GDM1 (cell line): ENCODE measurements at regions not wholly inside any gene's neighbourhood (a gene's known extent, or its start where the extent isn't known, plus 50 kb on each side); places are given as distances from the start of the nearest gene placed in this dataset.
"Not testable (repeated sequence)": the region's sequence is repeated elsewhere in the genome, so short reads cannot be mapped to it uniquely, and the experiment has no call there.

Experiments
- DNase-seq: peaks from one replicate; lab custom pipeline; 2025; lab: John Stamatoyannopoulos, UW

- peak; percentile 10 for DNase-seq
Measured at GRCh38 chr3:70737666-70738290, 425.3 kb upstream of the MDFIC2 start.

GRCh38 chr3:70736009-70736408, 423.6 kb upstream of the MDFIC2 start:
- no peak for DNase-seq

- DNase-seq, result no peak
Measured at GRCh38 chr3:70734756-70735155, 422.3 kb upstream of the MDFIC2 start.

- DNase-seq, result no peak
Measured at GRCh38 chr3:70731046-70731445, 418.6 kb upstream of the MDFIC2 start.

GRCh38 chr3:70729845-70730244, 417.4 kb upstream of the MDFIC2 start:
- DNase-seq, result no peak

- no peak for DNase-seq
Measured at GRCh38 chr3:70728311-70728710, 415.9 kb upstream of the MDFIC2 start.

- no peak for DNase-seq
Measured at GRCh38 chr3:70726961-70727360, 414.5 kb upstream of the MDFIC2 start.

GRCh38 chr3:70726096-70726938, 413.9 kb upstream of the MDFIC2 start:
- DNase-seq, result no peak

- DNase-seq, result no peak
Measured at GRCh38 chr3:70722018-70722417, 409.6 kb upstream of the MDFIC2 start.

- no peak for DNase-seq
Measured at GRCh38 chr3:70716832-70717231, 404.4 kb upstream of the MDFIC2 start.

- DNase-seq, result no peak
Measured at GRCh38 chr3:70712449-70713082, 400.1 kb upstream of the MDFIC2 start.

GRCh38 chr3:70703305-70704102, 391.1 kb upstream of the MDFIC2 start:
- no peak for DNase-seq

- DNase-seq, result no peak
Measured at GRCh38 chr3:70702132-70702531, 389.7 kb upstream of the MDFIC2 start.

GRCh38 chr3:70684701-70685100, 372.3 kb upstream of the MDFIC2 start:
- DNase-seq, result no peak

GRCh38 chr3:70675810-70676209, 363.4 kb upstream of the MDFIC2 start:
- DNase-seq, result not testable (repeated sequence)

GRCh38 chr3:70658513-70659310, 346.3 kb upstream of the MDFIC2 start:
- DNase-seq, result no peak

- DNase-seq, result no peak
Measured at GRCh38 chr3:70657454-70657853, 345.0 kb upstream of the MDFIC2 start.

GRCh38 chr3:70647823-70648222, 335.4 kb upstream of the MDFIC2 start:
- no peak for DNase-seq

- no peak for DNase-seq
Measured at GRCh38 chr3:70647094-70647493, 334.7 kb upstream of the MDFIC2 start.

- no peak for DNase-seq
Measured at GRCh38 chr3:70646635-70647034, 334.2 kb upstream of the MDFIC2 start.

GRCh38 chr3:70640481-70640880, 328.0 kb upstream of the MDFIC2 start:
- no peak for DNase-seq
